ENCODE measurements at regions not wholly inside any gene's neighbourhood (a gene's known extent, or its start where the extent isn't known, plus 50 kb on each side); places are given as distances from the start of the nearest gene placed in this dataset.

GRCh38 chr19:34579281-34580054 lies 97.5 kb downstream of the SCGB2B2 start:
- no peak for DNase-seq
- no peaks in the 10 kb centered on the region for H3K4me1 ChIP-seq
- intact Hi-C loops (cut with DNase I; ENCODE audit: low total_unique reads): no loop called here
- H3K36me3 ChIP-seq: no peaks in the 10 kb centered on the region
- no peak overlapping the region for H3K27ac ChIP-seq
- H3K27me3 ChIP-seq: peaks cover 0 to 8% of the 10 kb centered on the region in 2 donors
- H3K9me3 ChIP-seq: peaks cover 0 to 19% (median 8%) of the 10 kb centered on the region in 3 donors
- no peak for TF ChIP-seq CTCF (IDR thresholded peaks at IDR 0.05)
- H3K4me3 ChIP-seq: no peak overlapping the region

- intact Hi-C loops (cut with DNase I; ENCODE audit: low total_unique reads): no loop called here
- no peak overlapping the region for H3K4me3 ChIP-seq
- H3K9me3 ChIP-seq: peaks cover 0 to 12% (median 2%) of the 10 kb centered on the region in 3 donors
- TF ChIP-seq CTCF (IDR thresholded peaks at IDR 0.05): no peak
- H3K4me1 ChIP-seq: no peaks in the 10 kb centered on the region
- DNase-seq: no peak
- peaks cover 0 to 8% of the 10 kb centered on the region in 2 donors for H3K27me3 ChIP-seq
- no peaks in the 10 kb centered on the region for H3K36me3 ChIP-seq
- H3K27ac ChIP-seq: no peak overlapping the region
Observed at GRCh38 chr19:34578751-34579150, 97.2 kb downstream of the WTIP start.

GRCh38 chr19:34578173-34578572 lies 96.6 kb downstream of the WTIP start:
- no peaks in the 10 kb centered on the region for H3K36me3 ChIP-seq
- intact Hi-C loops (cut with DNase I; ENCODE audit: low total_unique reads): no loop called here
- H3K4me3 ChIP-seq: no peak overlapping the region
- peaks cover 0 to 8% of the 10 kb centered on the region in 2 donors for H3K27me3 ChIP-seq
- H3K4me1 ChIP-seq: no peaks in the 10 kb centered on the region
- H3K27ac ChIP-seq: no peak overlapping the region
- peaks cover 0 to 9% (median 0%) of the 10 kb centered on the region in 3 donors for H3K9me3 ChIP-seq
- no peak for TF ChIP-seq CTCF (IDR thresholded peaks at IDR 0.05)
- DNase-seq: no peak

- Histone ChIP-seq H3K36me3 (no peaks in the 10 kb centered on the region), H3K4me3 (no peak overlapping the region), H3K27me3 (peaks cover 0 to 8% of the 10 kb centered on the region in 2 donors), H3K9me3 (peaks cover 0 to 8% (median 0%) of the 10 kb centered on the region in 3 donors), H3K27ac (no peak overlapping the region), H3K4me1 (no peaks in the 10 kb centered on the region)
- DNase-seq: no peak
- TF ChIP-seq CTCF (IDR thresholded peaks at IDR 0.05): no peak
- intact Hi-C loops (cut with DNase I; ENCODE audit: low total_unique reads): no loop called here
Observed at GRCh38 chr19:34577531-34578101, 96.1 kb downstream of the WTIP start.

- H3K4me1 ChIP-seq: no peaks in the 10 kb centered on the region
- no peak for TF ChIP-seq CTCF (IDR thresholded peaks at IDR 0.05)
- DNase-seq: no peak
- peaks cover 0 to 8% of the 10 kb centered on the region in 2 donors for H3K27me3 ChIP-seq
- no peaks in the 10 kb centered on the region for H3K36me3 ChIP-seq
- H3K27ac ChIP-seq: no peak overlapping the region
- intact Hi-C loops (cut with DNase I; ENCODE audit: low total_unique reads): no loop called here
- H3K9me3 ChIP-seq: peaks cover 0 to 8% (median 0%) of the 10 kb centered on the region in 3 donors
- H3K4me3 ChIP-seq: no peak overlapping the region
Observed at GRCh38 chr19:34577056-34577455, 95.5 kb downstream of the WTIP start.

Data from tibial artery (tissue), 4 donors.